ENCODE measurements at regions not wholly inside any gene's neighbourhood (a gene's known extent, or its start where the extent isn't known, plus 50 kb on each side); places are given as distances from the start of the nearest gene placed in this dataset.

GRCh38 chr5:91434348-91434747, 51.2 kb upstream of the ARRDC3 start:
- no peaks in the 10 kb centered on the region for H3K9me3 ChIP-seq
- intact Hi-C loops (cut with DNase I) = no loop called here
- DNase-seq = no peak
- no peaks in the 10 kb centered on the region for H3K4me1 ChIP-seq
- H3K36me3 ChIP-seq = no peaks in the 10 kb centered on the region
- no peak for TF ChIP-seq POLR2A (IDR thresholded peaks at IDR 0.05)
- TF ChIP-seq CTCF (IDR thresholded peaks at IDR 0.05) = no peak
- no peaks in the 10 kb centered on the region for H3K27me3 ChIP-seq
- no peak overlapping the region for H3K4me3 ChIP-seq (replicated peaks in 1 of 3)
- no peak overlapping the region for H3K27ac ChIP-seq

- Histone ChIP-seq H3K27me3 (no peaks in the 10 kb centered on the region), H3K4me3 (replicated peaks in 1 of 3) (no peak overlapping the region), H3K27ac (no peak overlapping the region), H3K36me3 (no peaks in the 10 kb centered on the region), H3K4me1 (no peaks in the 10 kb centered on the region), H3K9me3 (no peaks in the 10 kb centered on the region)
- no peak for DNase-seq
- intact Hi-C loops (cut with DNase I) = no loop called here
- WGBS, 2 donors = 96% methylated on average over 1 of the region's 1 CpG
- TF ChIP-seq POLR2A (IDR thresholded peaks at IDR 0.05) (no peak), CTCF (IDR thresholded peaks at IDR 0.05) (no peak)
These were observed 50.7 kb upstream of the ARRDC3 start for GRCh38 chr5:91433861-91434260.

Data from thyroid gland (tissue), 4 donors.